Neuronal stem cell (in vitro differentiated cells): ENCODE measurements at regions not wholly inside any gene's neighbourhood (a gene's known extent, or its start where the extent isn't known, plus 50 kb on each side); places are given as distances from the start of the nearest gene placed in this dataset.

Source experiments
- DNase-seq: peaks from one replicate; pipeline ENCODE4 v3.0.0-alpha.2; 2013; ENCODE audit warnings: low spot score
- H2AFZ ChIP-seq: one replicate; pipeline ENCODE4 v1.6.1; 2013; ENCODE audit warnings: mild to moderate bottlenecking, low read length, inconsistent platforms
- H2AK5ac ChIP-seq: 2 replicates; pipeline ENCODE4 v1.6.1; 2013; ENCODE audit warnings: low read depth, mild to moderate bottlenecking, inconsistent platforms, low read length, moderate library complexity, mixed read lengths
- H2BK120ac ChIP-seq: 2 replicates; pipeline ENCODE4 v1.6.1; 2013; ENCODE audit warnings: low read depth, mild to moderate bottlenecking, inconsistent platforms, low read length, moderate library complexity, mixed read lengths
- H2BK12ac ChIP-seq: one replicate; pipeline ENCODE4 v1.6.1; 2013; ENCODE audit warnings: low read length, inconsistent platforms
- H2BK15ac ChIP-seq: 2 replicates; pipeline ENCODE4 v1.6.1; 2013; ENCODE audit warnings: mild to moderate bottlenecking, low read length, inconsistent platforms, mixed read lengths
- H2BK5ac ChIP-seq: one replicate; pipeline ENCODE4 v1.6.1; 2013; ENCODE audit warnings: inconsistent platforms, mild to moderate bottlenecking, low read length, moderate library complexity
- H3K14ac ChIP-seq: one replicate; pipeline ENCODE4 v1.6.1; 2013; ENCODE audit warnings: low read length, inconsistent platforms
- H3K18ac ChIP-seq: 2 replicates; pipeline ENCODE4 v1.6.1; 2013; ENCODE audit warnings: low read length, inconsistent platforms
- H3K23ac ChIP-seq: 2 replicates; pipeline ENCODE4 v1.6.1; 2013; ENCODE audit warnings: low read depth, mild to moderate bottlenecking, mixed read lengths, low read length, inconsistent platforms; ENCODE audit not compliant: poor library complexity
- H3K27ac ChIP-seq: replicated peaks from 3 replicates; pipeline ENCODE4 v1.5.1; 2013; ENCODE audit warnings: low read length, inconsistent platforms
- H3K27me3 ChIP-seq, 3 experiments: 2 replicates each; pipeline ENCODE4 v1.6.1; 2013; ENCODE audit warnings: low read length in 3 of 3, mild to moderate bottlenecking in 2 of 3, inconsistent platforms in 1 of 3, low read depth in 1 of 3, mixed read lengths in 1 of 3, moderate library complexity in 1 of 3; ENCODE audit not compliant: control insufficient read depth in 3 of 3, insufficient read depth in 3 of 3
- H3K36me3 ChIP-seq, 2 donors: replicated peaks in 1 of 2; 2 replicates each; pipeline ENCODE4 v1.6.1; 2013; ENCODE audit warnings: low read length in 2 of 2; ENCODE audit not compliant: control insufficient read depth in 2 of 2, insufficient read depth in 2 of 2
- H3K4ac ChIP-seq: 2 replicates; pipeline ENCODE4 v1.6.1; 2013; ENCODE audit warnings: inconsistent platforms, mild to moderate bottlenecking, low read length, moderate library complexity
- H3K4me1 ChIP-seq, 2 donors: 1 replicate in 1 of 2; 2 replicates in 1 of 2; pipeline ENCODE4 v1.6.1; 2013; ENCODE audit warnings: low read length in 2 of 2, low read depth in 1 of 2; ENCODE audit not compliant: control insufficient read depth in 2 of 2, insufficient read depth in 1 of 2
- H3K4me2 ChIP-seq: one replicate; pipeline ENCODE4 v1.6.1; 2013; ENCODE audit warnings: mild to moderate bottlenecking, low read length, inconsistent platforms; ENCODE audit not compliant: insufficient read depth, poor library complexity, severe bottlenecking
- H3K4me3 ChIP-seq, 2 donors: 2 replicates each; pipeline ENCODE4 v1.5.1; 2013; ENCODE audit warnings: low read length in 2 of 2, mild to moderate bottlenecking in 2 of 2, inconsistent platforms in 1 of 2, moderate library complexity in 1 of 2
- H3K79me1 ChIP-seq: one replicate; pipeline ENCODE4 v1.6.1; 2013; ENCODE audit warnings: low read depth, mild to moderate bottlenecking, inconsistent platforms, low read length, moderate library complexity
- H3K9ac ChIP-seq: one replicate; pipeline ENCODE4 v1.6.1; 2013; ENCODE audit warnings: mild to moderate bottlenecking, low read depth, low read length, inconsistent platforms; ENCODE audit not compliant: poor library complexity
- H3K9me3 ChIP-seq, 2 donors: replicated peaks in 1 of 2; 2 replicates each; pipeline versions ENCODE3 to v1.6.1; 2013; ENCODE audit warnings: low read length in 2 of 2, mild to moderate bottlenecking in 2 of 2, inconsistent platforms in 1 of 2, low read depth in 1 of 2, mixed read lengths in 1 of 2, moderate library complexity in 1 of 2; ENCODE audit not compliant: control insufficient read depth in 2 of 2, insufficient read depth in 1 of 2
- H4K8ac ChIP-seq: one replicate; pipeline ENCODE4 v1.6.1; 2013; ENCODE audit warnings: low read depth, mild to moderate bottlenecking, inconsistent platforms, low read length, moderate library complexity
- H4K91ac ChIP-seq: one replicate; pipeline ENCODE4 v1.6.1; 2013; ENCODE audit warnings: low read length, low read depth, mild to moderate bottlenecking, inconsistent platforms; ENCODE audit not compliant: poor library complexity
- WGBS, 2 donors: extraction: QIAGEN DNeasy Blood & Tissue Kit; methylation state at CpG; one replicate each; pipeline ENCODE4 v1.1.7; 2013; ENCODE audit warnings: missing lambda C conversion rate in 2 of 2, mixed read lengths in 1 of 2; ENCODE audit not compliant: insufficient read length in 2 of 2, insufficient replicate concordance in 1 of 2; ENCODE audit errors: extremely low coverage in 2 of 2; 5-methylcytosine and 5-hydroxymethylcytosine counted together

DNA sequence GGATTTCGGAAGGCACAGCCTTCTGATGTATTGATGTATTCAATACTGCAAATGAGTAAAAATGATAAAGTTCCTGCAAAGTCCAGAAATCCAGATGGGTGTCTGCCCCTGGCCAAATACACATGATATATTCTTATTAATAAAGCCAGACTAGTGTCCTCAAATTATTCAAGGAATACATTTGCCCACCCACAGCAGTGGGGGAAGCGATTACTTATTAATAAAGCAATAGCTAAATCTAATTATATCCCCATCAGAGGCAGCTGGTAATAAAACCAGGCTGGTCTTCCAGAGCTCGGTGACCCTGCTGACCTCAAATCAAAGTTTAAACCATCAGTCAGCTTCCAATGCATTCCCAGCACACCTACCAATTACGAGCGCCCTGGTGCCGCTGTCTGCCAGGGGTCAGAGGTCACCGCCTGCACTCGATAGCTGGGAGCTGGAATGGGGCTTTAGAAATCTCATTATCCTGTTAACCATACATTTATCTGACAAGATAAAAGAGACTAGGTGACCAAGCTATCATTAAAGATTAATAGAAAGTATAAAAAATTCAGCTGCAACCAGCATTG, 330.3 kb downstream of the UACA start:
- H2BK15ac ChIP-seq = no peak overlapping the region
- peaks cover 0 to 3% (median 0%) of the 10 kb centered on the region in 3 experiments for H3K27me3 ChIP-seq
- DNase-seq = peak; percentile 70
- no peak overlapping the region for H3K23ac ChIP-seq
- no peak overlapping the region for H3K14ac ChIP-seq
- peaks cover 2 to 6% of the 10 kb centered on the region in 2 donors for H3K9me3 ChIP-seq
- H2AK5ac ChIP-seq = no peak overlapping the region
- no peak overlapping the region for H4K8ac ChIP-seq
- H4K91ac ChIP-seq = no peak overlapping the region
- no peak overlapping the region for H3K18ac ChIP-seq
- no peak overlapping the region for H2BK5ac ChIP-seq
- H3K4ac ChIP-seq = no peak overlapping the region
- WGBS, 2 donors = no CpG with 5 or more reads among the region's 8 CpGs
- no peak overlapping the region for H3K4me3 ChIP-seq
- H2AFZ ChIP-seq = no peak overlapping the region
- H3K36me3 ChIP-seq = no peaks in the 10 kb centered on the region
- no peaks in the 10 kb centered on the region for H3K79me1 ChIP-seq
- H3K9ac ChIP-seq = no peak overlapping the region
- H3K27ac ChIP-seq = no peak overlapping the region
- no peak overlapping the region for H2BK120ac ChIP-seq
- H2BK12ac ChIP-seq = no peak overlapping the region
- H3K4me1 ChIP-seq = peaks cover 0 to 35% of the 10 kb centered on the region in 2 donors
- H3K4me2 ChIP-seq = no peak overlapping the region

DNA sequence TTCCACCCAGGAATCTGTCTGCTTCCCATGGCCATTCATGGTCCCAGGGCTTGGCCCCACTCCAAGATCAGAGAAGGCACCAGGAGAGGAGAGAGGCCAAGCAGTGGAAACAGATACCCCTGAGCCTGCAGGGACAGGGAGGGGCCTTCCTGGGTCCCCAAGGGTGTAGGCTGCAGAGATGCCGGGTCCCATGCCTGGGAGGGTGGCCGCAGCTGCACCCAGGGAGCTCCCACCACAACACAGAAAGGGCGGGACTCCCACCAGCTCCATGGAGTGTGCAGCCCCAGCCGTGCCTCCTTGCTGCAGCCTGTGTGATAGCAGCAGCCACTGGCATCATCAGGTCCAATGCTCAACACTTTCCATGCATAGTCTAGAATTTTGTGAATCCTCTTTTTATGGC, 331.5 kb downstream of the UACA start:
- H2BK15ac ChIP-seq = peak overlapping the region; percentile 35
- H2AFZ ChIP-seq = no peak overlapping the region
- H3K9ac ChIP-seq = peak overlapping the region; percentile 24
- H3K4me1 ChIP-seq = peaks cover 0 to 36% of the 10 kb centered on the region in 2 donors
- H3K79me1 ChIP-seq = no peaks in the 10 kb centered on the region
- peak overlapping the region; percentile 73 for H3K14ac ChIP-seq
- H3K4me3 ChIP-seq = no peak overlapping the region
- DNase-seq = no peak
- H4K91ac ChIP-seq = no peak overlapping the region
- H3K27ac ChIP-seq = no peak overlapping the region
- H3K36me3 ChIP-seq = no peaks in the 10 kb centered on the region
- H3K27me3 ChIP-seq = peaks cover 0 to 3% (median 0%) of the 10 kb centered on the region in 3 experiments
- no CpG with 5 or more reads among the region's 4 CpGs for WGBS, 2 donors
- H2BK120ac ChIP-seq = peak overlapping the region; percentile 36
- peak overlapping the region; percentile 75 for H2BK12ac ChIP-seq
- H3K4ac ChIP-seq = peak overlapping the region; percentile 24
- H3K23ac ChIP-seq = peak overlapping the region; percentile 10
- no peak overlapping the region for H4K8ac ChIP-seq
- H3K9me3 ChIP-seq = peaks cover 2 to 6% of the 10 kb centered on the region in 2 donors
- peak overlapping the region; percentile 96 for H2AK5ac ChIP-seq
- no peak overlapping the region for H3K4me2 ChIP-seq
- H2BK5ac ChIP-seq = no peak overlapping the region
- peak overlapping the region; percentile 82 for H3K18ac ChIP-seq

DNA sequence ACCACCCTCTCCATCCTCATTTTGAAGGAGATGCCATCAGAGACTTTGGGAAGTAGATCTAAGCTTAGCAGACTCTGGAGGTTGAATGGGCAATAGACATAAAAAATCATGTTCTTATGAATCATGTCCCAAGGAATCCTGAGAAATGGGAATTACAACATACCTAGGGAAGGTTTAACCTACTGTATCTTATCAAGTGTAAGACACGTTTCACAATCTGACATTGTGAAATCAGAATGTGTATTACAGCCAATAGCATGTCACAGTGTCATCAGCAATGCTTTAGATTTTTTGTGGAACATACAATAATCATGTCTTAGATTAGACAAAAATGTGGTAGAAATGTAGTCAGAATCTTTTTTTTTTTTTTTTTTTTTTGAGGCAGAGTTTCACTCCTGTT, 332.4 kb upstream of the TLE3 start:
- H3K4ac ChIP-seq = no peak overlapping the region
- no peaks in the 10 kb centered on the region for H3K36me3 ChIP-seq
- no peak overlapping the region for H2BK15ac ChIP-seq
- no peak overlapping the region for H2AFZ ChIP-seq
- H3K27ac ChIP-seq = no peak overlapping the region
- H3K9ac ChIP-seq = no peak overlapping the region
- no peak overlapping the region for H4K8ac ChIP-seq
- H3K4me3 ChIP-seq = no peak overlapping the region
- WGBS, 2 donors = no CpG with 5 or more reads among the region's 1 CpG
- H3K14ac ChIP-seq = no peak overlapping the region
- H4K91ac ChIP-seq = no peak overlapping the region
- H2BK12ac ChIP-seq = no peak overlapping the region
- peaks cover 0 to 26% of the 10 kb centered on the region in 2 donors for H3K4me1 ChIP-seq
- peaks cover 0 to 2% (median 0%) of the 10 kb centered on the region in 3 experiments for H3K27me3 ChIP-seq
- no peak overlapping the region for H2BK120ac ChIP-seq
- H2AK5ac ChIP-seq = no peak overlapping the region
- no peak overlapping the region for H3K23ac ChIP-seq
- DNase-seq = no peak
- H2BK5ac ChIP-seq = no peak overlapping the region
- H3K79me1 ChIP-seq = no peaks in the 10 kb centered on the region
- no peak overlapping the region for H3K4me2 ChIP-seq
- H3K18ac ChIP-seq = no peak overlapping the region
- H3K9me3 ChIP-seq = peaks cover 2 to 6% of the 10 kb centered on the region in 2 donors

DNA sequence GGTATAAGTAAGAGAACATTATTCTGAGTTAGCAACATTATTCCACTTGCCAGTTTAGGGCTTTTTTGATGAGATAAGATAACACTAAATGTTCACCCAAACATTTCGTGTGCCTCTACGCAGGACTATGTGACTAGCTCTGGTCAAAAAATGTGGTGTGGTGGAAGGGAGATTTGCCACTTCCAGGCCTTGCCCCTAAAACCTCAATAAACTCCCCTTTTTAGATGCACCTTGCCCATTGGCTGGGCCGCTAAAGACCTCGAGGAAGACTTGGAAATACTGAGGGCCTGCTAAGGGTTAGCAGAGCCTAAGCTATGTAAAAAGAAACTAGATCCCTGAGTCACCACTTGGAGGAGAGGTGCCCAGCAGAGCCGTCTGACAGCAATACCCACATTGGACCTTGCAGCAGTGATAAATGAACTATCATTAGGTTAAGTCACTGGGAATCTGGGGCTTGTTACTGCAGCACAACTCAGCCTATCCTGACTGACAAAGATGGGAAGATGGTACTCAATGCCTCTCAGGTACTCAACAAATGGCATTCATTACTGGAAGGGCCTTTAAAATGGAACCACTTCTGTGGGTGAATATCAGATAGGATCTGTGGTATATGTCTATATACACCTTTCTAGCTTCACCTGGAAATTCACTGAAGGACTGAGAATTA, 331.5 kb upstream of the TLE3 start:
- Histone ChIP-seq H3K36me3 (no peaks in the 10 kb centered on the region), H3K18ac (no peak overlapping the region), H4K8ac (no peak overlapping the region), H3K4me1 (peaks cover 0 to 19% of the 10 kb centered on the region in 2 donors), H3K27ac (no peak overlapping the region), H3K4me3 (no peak overlapping the region), H2BK15ac (no peak overlapping the region), H2AK5ac (no peak overlapping the region), H2AFZ (no peak overlapping the region), H3K9me3 (peaks cover 2 to 6% of the 10 kb centered on the region in 2 donors), H2BK120ac (no peak overlapping the region), H2BK5ac (no peak overlapping the region), H3K4ac (no peak overlapping the region), H3K9ac (no peak overlapping the region), H2BK12ac (no peak overlapping the region), H3K79me1 (no peaks in the 10 kb centered on the region), H3K4me2 (no peak overlapping the region), H3K27me3 (no peaks in the 10 kb centered on the region), H3K14ac (no peak overlapping the region), H3K23ac (no peak overlapping the region), H4K91ac (no peak overlapping the region)
- no peak for DNase-seq
- WGBS, 2 donors = no CpG with 5 or more reads among the region's 5 CpGs
